RWPE2 (cell line): ENCODE measurements at regions not wholly inside any gene's neighbourhood (a gene's known extent, or its start where the extent isn't known, plus 50 kb on each side); places are given as distances from the start of the nearest gene placed in this dataset.

Experiments
- ATAC-seq: fragments of 200-7000 bp; cut with Tn5 transposase; 3 replicates; pipeline ENCODE4 v1.9.1; 2021; ENCODE audit warnings: low read depth
- DNase-seq: peaks from one replicate; pipeline ENCODE4 v3.0.0-alpha.2; 2020; ENCODE audit warnings: low spot score
- H3K27ac ChIP-seq: fragments of 450-650 bp; 2 replicates; pipeline ENCODE4 v1.5.1; 2017; ENCODE audit warnings: mild to moderate bottlenecking; ENCODE audit not compliant: poor library complexity, severe bottlenecking
- H3K27me3 ChIP-seq: fragments of 250-450 bp; sonication (Bioruptor Pico); 2 replicates; pipeline ENCODE4 v1.5.1; 2021; ENCODE audit warnings: mild to moderate bottlenecking, moderate library complexity; ENCODE audit not compliant: insufficient read depth, poor library complexity, severe bottlenecking
- H3K36me3 ChIP-seq: fragments of 250-450 bp; sonication (Bioruptor Pico); 2 replicates; pipeline ENCODE4 v1.5.1; 2020; ENCODE audit warnings: low read depth, mild to moderate bottlenecking, moderate library complexity
- H3K4me1 ChIP-seq: fragments of 250-450 bp; sonication (Bioruptor Pico); 2 replicates; pipeline ENCODE4 v1.5.1; 2021; ENCODE audit warnings: mild to moderate bottlenecking, moderate library complexity; ENCODE audit not compliant: insufficient read depth, poor library complexity, severe bottlenecking
- H3K4me3 ChIP-seq: fragments of 250-450 bp; sonication (Bioruptor Pico); 2 replicates; pipeline ENCODE4 v1.5.1; 2021; ENCODE audit warnings: mild to moderate bottlenecking, moderate library complexity; ENCODE audit not compliant: severe bottlenecking
- H3K9me3 ChIP-seq: fragments of 250-450 bp; sonication (Bioruptor Pico); 2 replicates; pipeline ENCODE4 v1.5.1; 2021; ENCODE audit warnings: mild to moderate bottlenecking, moderate library complexity; ENCODE audit not compliant: severe bottlenecking
- TF ChIP-seq, protein P1 (sequence below): fragments of 450-650 bp; IDR thresholded peaks from one replicate; pipeline ENCODE4 v1.5.1; 2017; ENCODE audit warnings: mild to moderate bottlenecking, moderate library complexity; ENCODE audit not compliant: poor library complexity, severe bottlenecking

DNA sequence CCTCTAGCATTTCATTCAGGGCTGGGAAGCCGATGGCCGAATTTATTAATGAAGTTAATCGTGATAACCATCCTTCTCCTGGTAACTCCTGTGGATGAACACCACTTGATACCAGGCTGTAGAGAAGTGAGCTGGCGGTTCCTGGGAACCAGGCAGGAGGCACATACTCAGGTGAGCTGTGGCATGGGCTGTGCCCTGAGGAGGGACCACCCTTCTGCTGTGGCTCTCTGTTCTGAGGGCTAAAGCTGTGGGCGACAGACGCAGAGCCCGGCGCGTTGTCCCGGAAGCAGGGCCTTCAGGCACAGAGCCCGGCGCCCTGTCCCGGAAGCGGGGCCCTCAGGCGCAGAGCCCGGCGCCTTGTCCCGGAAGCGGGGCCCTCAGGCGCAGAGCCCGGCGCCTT lies 462.3 kb upstream of the SALL3 start:
- no peaks in the 10 kb centered on the region for H3K4me1 ChIP-seq
- no peaks in the 10 kb centered on the region for H3K36me3 ChIP-seq
- DNase-seq (no peak), ATAC-seq (no peak)
- no peaks in the 10 kb centered on the region for H3K9me3 ChIP-seq
- no peak overlapping the region for H3K4me3 ChIP-seq
- H3K27ac ChIP-seq: no peak overlapping the region
- no peaks in the 10 kb centered on the region for H3K27me3 ChIP-seq
- TF ChIP-seq, protein P1, sequence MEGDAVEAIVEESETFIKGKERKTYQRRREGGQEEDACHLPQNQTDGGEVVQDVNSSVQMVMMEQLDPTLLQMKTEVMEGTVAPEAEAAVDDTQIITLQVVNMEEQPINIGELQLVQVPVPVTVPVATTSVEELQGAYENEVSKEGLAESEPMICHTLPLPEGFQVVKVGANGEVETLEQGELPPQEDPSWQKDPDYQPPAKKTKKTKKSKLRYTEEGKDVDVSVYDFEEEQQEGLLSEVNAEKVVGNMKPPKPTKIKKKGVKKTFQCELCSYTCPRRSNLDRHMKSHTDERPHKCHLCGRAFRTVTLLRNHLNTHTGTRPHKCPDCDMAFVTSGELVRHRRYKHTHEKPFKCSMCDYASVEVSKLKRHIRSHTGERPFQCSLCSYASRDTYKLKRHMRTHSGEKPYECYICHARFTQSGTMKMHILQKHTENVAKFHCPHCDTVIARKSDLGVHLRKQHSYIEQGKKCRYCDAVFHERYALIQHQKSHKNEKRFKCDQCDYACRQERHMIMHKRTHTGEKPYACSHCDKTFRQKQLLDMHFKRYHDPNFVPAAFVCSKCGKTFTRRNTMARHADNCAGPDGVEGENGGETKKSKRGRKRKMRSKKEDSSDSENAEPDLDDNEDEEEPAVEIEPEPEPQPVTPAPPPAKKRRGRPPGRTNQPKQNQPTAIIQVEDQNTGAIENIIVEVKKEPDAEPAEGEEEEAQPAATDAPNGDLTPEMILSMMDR: no peak

DNA sequence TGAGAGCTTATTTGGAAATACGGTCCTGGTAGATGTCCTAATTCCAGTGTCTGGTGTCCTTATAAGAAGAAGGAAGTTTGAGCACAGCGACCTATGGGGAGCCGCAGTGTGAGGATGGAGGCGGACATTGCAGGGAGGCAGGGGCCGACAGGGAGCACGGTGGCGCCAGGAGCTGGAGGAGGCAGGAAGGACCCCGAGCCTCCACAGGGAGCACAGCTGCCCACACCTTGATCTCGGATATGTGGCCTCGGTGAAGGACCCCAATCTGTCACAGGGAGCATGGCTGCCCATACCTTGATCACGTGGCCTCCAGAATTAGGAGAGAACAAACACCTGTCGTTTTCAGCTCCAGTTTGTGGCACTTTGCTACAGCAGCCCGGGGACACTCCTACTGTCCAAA lies 461.6 kb upstream of the SALL3 start:
- DNase-seq: no peak
- H3K4me3 ChIP-seq: no peak overlapping the region
- H3K27me3 ChIP-seq: no peaks in the 10 kb centered on the region
- H3K36me3 ChIP-seq: no peaks in the 10 kb centered on the region
- H3K9me3 ChIP-seq: no peaks in the 10 kb centered on the region
- no peaks in the 10 kb centered on the region for H3K4me1 ChIP-seq
- no peak overlapping the region for H3K27ac ChIP-seq
- TF ChIP-seq, protein P1: no peak
- ATAC-seq: no peak

DNA sequence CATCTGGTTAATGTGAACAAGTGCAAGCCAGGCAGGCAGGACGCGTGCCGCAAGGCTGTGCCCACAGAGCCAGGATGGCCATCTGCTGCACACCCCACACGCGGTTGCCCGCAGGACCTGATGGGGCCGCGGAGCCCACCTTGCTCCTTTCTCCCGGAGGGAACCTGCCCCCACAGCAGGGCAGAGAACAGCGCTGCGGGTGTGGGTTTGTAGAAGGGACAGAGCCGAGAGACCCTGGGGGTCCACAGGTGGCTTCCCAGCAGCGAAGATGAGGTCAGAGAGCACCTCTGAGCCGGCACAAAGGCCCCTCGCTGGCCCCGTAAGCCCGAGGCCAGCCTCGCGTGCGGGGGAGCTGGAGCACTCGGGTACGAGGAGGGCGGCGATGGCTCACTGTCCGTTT lies 460.8 kb upstream of the SALL3 start:
- TF ChIP-seq, protein P1: no peak
- H3K27me3 ChIP-seq: no peaks in the 10 kb centered on the region
- ATAC-seq (no peak), DNase-seq (no peak)
- H3K27ac ChIP-seq: no peak overlapping the region
- H3K4me3 ChIP-seq: no peak overlapping the region
- no peaks in the 10 kb centered on the region for H3K9me3 ChIP-seq
- H3K4me1 ChIP-seq: no peaks in the 10 kb centered on the region
- no peaks in the 10 kb centered on the region for H3K36me3 ChIP-seq

DNA sequence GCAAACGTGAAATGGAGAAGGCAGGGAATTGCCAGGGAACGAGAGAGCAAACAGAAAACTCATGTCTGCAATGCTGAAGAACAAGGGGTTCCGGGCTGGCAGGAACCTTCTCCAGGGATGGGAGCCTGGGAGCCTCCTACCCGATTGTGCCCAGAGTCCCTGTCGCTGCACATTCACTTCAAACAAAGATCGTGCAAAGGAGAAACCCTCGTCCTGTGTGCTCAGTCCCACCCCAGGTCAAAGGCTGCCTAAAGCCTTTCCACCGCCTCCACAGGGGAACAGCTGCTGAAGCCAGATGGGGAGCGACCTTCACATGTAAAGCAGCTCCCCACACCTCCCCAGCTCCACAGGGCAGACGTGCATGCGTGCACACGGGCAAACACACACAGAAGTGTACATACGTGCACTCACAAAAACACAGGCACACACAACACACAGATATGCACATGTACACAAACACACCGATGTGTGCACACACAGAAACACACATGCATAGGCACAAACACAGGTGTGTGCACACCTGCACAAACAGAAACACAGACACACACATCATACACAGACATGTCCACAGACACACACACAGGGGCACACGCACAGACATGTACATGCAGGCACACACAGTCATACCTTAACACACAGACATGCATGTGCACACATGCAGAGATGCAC lies 460.1 kb upstream of the SALL3 start:
- H3K36me3 ChIP-seq: no peaks in the 10 kb centered on the region
- TF ChIP-seq, protein P1: no peak
- H3K4me1 ChIP-seq: no peaks in the 10 kb centered on the region
- H3K9me3 ChIP-seq: no peaks in the 10 kb centered on the region
- no peak overlapping the region for H3K27ac ChIP-seq
- H3K4me3 ChIP-seq: no peak overlapping the region
- no peak for ATAC-seq
- DNase-seq: no peak
- no peaks in the 10 kb centered on the region for H3K27me3 ChIP-seq

DNA sequence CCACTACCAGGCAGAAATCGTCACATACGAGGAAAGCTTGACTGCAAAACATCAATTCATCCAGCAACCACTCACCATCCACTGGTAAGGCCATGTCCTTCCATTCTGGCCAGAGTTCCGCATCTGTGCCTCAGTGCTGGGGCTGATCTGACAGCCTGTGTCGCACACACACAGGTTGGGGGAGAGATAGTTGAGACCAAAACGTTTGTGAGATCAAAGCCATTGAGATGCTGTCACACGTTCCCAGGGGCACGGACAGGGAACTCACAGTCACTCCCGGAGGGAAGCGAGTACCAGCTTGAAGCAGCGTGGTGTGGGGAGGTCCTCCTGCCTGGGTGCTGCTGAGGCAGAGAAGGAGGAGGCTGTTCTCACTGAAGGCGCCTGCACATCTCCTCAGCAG lies 458.5 kb upstream of the SALL3 start:
- H3K36me3 ChIP-seq: no peaks in the 10 kb centered on the region
- H3K4me1 ChIP-seq: no peaks in the 10 kb centered on the region
- H3K27me3 ChIP-seq: no peaks in the 10 kb centered on the region
- DNase-seq: no peak
- TF ChIP-seq, protein P1: no peak
- H3K4me3 ChIP-seq: no peak overlapping the region
- H3K9me3 ChIP-seq: no peaks in the 10 kb centered on the region
- no peak for ATAC-seq
- no peak overlapping the region for H3K27ac ChIP-seq
